GM12878 (cell line): ENCODE measurements at regions not wholly inside any gene's neighbourhood (a gene's known extent, or its start where the extent isn't known, plus 50 kb on each side); places are given as distances from the start of the nearest gene placed in this dataset.

Experiments
- ATAC-seq: fragments of 200-7000 bp; cut with Tn5 transposase; 3 replicates; pipeline ENCODE4 v1.9.1; 2020; ENCODE audit warnings: mild to moderate bottlenecking, moderate library complexity
- BruUV-seq: library from RNA; stranded (reverse); fragments of 400-500 nt; replicated peaks from 2 replicates; lab custom pipeline; 2021; lab: Mats Ljungman, UMichigan
- CTCF ChIA-PET: fragments of 300-600 bp; sonication (Branson Sonifier 250); formaldehyde crosslinking; extraction: SDS; loops from one replicate; lab custom pipeline; 2021; ENCODE audit warnings: inconsistent platforms; lab: Yijun Ruan, JAX
- POLR2A ChIA-PET: fragments of 350-600 bp; formaldehyde crosslinking; extraction: SDS; loops from one replicate; lab custom pipeline; 2021; ENCODE audit warnings: inconsistent platforms; lab: Charles Lee
- RAD21 ChIA-PET: fragments of 300-600 bp; sonication (Branson Sonifier 250); formaldehyde crosslinking; loops from one replicate; lab custom pipeline; 2023; ENCODE audit warnings: antibody characterized with exemption; ENCODE audit not compliant: unreplicated experiment; lab: Charles Lee
- SMC1A ChIA-PET: fragments of 300-600 bp; sonication (Branson Sonifier 250); formaldehyde crosslinking; loops from one replicate; lab custom pipeline; 2023; ENCODE audit not compliant: unreplicated experiment, uncharacterized antibody; lab: Charles Lee
- DNase-seq: peaks from one replicate; pipeline ENCODE4 v3.0.0-alpha.2; 2011; ENCODE audit warnings: low read depth, low spot score
- FAIRE-seq: peaks from 3 replicates; lab custom pipeline; 2011; peaks lifted over from hg19 to GRCh38; lab: Jason Lieb, UNC
- H2AFZ ChIP-seq: 2 replicates; pipeline ENCODE4 v1.6.0; 2011; ENCODE audit warnings: low read depth, low read length, control low read depth; ENCODE audit not compliant: control insufficient read depth
- H3K27ac ChIP-seq: 2 replicates; pipeline ENCODE4 v1.5.1; 2011; ENCODE audit warnings: control low read depth; ENCODE audit not compliant: control insufficient read depth, insufficient read depth
- H3K27me3 ChIP-seq, 2 experiments: replicated peaks in 1 of 2; 2 replicates each; pipeline versions ENCODE4 v1.6.0 to v1.6.1; 2011; ENCODE audit warnings: low read length in 1 of 2; ENCODE audit not compliant: control insufficient read depth in 2 of 2, insufficient read depth in 2 of 2
- H3K36me3 ChIP-seq, 2 experiments: 2 replicates each; pipeline ENCODE4 v1.5.1; 2011; ENCODE audit warnings: low read length in 1 of 2; ENCODE audit not compliant: control insufficient read depth in 2 of 2, insufficient read depth in 2 of 2
- H3K4me1 ChIP-seq: 2 replicates; pipeline ENCODE4 v1.6.1; 2011; ENCODE audit warnings: mild to moderate bottlenecking, low read length, moderate library complexity, mixed read lengths; ENCODE audit not compliant: control insufficient read depth, insufficient read depth
- H3K4me2 ChIP-seq: 2 replicates; pipeline ENCODE4 v1.6.0; 2011; ENCODE audit warnings: control low read depth; ENCODE audit not compliant: control insufficient read depth, insufficient read depth
- H3K4me3 ChIP-seq: fragments of 200-600 bp; sonication (generic); 2 replicates; pipeline ENCODE4 v1.5.1; 2016
- H3K79me2 ChIP-seq: 2 replicates; pipeline ENCODE4 v1.6.0; 2011; ENCODE audit warnings: low read length; ENCODE audit not compliant: control insufficient read depth, insufficient read depth
- H3K9ac ChIP-seq: 2 replicates; pipeline ENCODE4 v1.8.0; 2011; ENCODE audit warnings: low read length, control low read depth, mixed read lengths; ENCODE audit not compliant: control insufficient read depth, insufficient read depth
- H3K9me3 ChIP-seq: replicated peaks from 3 replicates; pipeline ENCODE4 v1.5.1; 2011; ENCODE audit warnings: mild to moderate bottlenecking, low read length; ENCODE audit not compliant: control insufficient read depth, insufficient read depth
- H4K20me1 ChIP-seq: 2 replicates; pipeline ENCODE4 v1.6.0; 2011; ENCODE audit not compliant: control insufficient read depth, insufficient read depth
- CBFB ChIP-seq: IDR thresholded peaks from 2 replicates; pipeline ENCODE4 v1.6.1; 2016; ENCODE audit warnings: antibody characterized with exemption, low read depth
- CBX3 ChIP-seq: fragments of 200-600 bp; sonication (generic); IDR thresholded peaks from 2 replicates; pipeline ENCODE4 v1.6.1; 2016; ENCODE audit warnings: low read depth, borderline replicate concordance
- CREB1 ChIP-seq: IDR thresholded peaks from 2 replicates; pipeline ENCODE4 v1.6.1; 2012; ENCODE audit warnings: low read depth, mild to moderate bottlenecking, inconsistent platforms
- CREM ChIP-seq: IDR thresholded peaks from 2 replicates; pipeline ENCODE4 v1.6.1; 2014; ENCODE audit warnings: antibody characterized with exemption, low read depth
- MYC ChIP-seq: IDR thresholded peaks from 2 replicates; pipeline ENCODE4 v1.6.1; 2011; ENCODE audit warnings: mild to moderate bottlenecking, low read length, moderate library complexity, inconsistent platforms; ENCODE audit not compliant: insufficient read depth, insufficient replicate concordance, insufficient read length, severe bottlenecking
- RAD21 ChIP-seq: IDR thresholded peaks from 2 replicates; pipeline ENCODE4 v1.6.1; 2011; ENCODE audit warnings: mild to moderate bottlenecking, low read depth, low read length, moderate library complexity; ENCODE audit not compliant: insufficient read depth
- RELA ChIP-seq: fragments of 450-650 bp; IDR thresholded peaks from 2 replicates; pipeline ENCODE4 v1.8.0; 2014; ENCODE audit warnings: borderline replicate concordance; ENCODE audit not compliant: partially characterized antibody
- SMAD1 ChIP-seq: fragments of 450-650 bp; IDR thresholded peaks from 2 replicates; pipeline ENCODE4 v1.6.1; 2018; ENCODE audit warnings: mild to moderate bottlenecking, low read depth; ENCODE audit not compliant: partially characterized antibody
- SMARCA5 ChIP-seq: fragments of 450-650 bp; IDR thresholded peaks from 2 replicates; pipeline ENCODE4 v1.6.1; 2017; ENCODE audit warnings: mild to moderate bottlenecking
- SUPT20H ChIP-seq: IDR thresholded peaks from 2 replicates; pipeline ENCODE4 v1.6.1; 2011; ENCODE audit warnings: low read depth, mild to moderate bottlenecking, low read length, moderate library complexity, borderline replicate concordance; ENCODE audit not compliant: control insufficient read depth
- YBX1 ChIP-seq: fragments of 450-650 bp; IDR thresholded peaks from 2 replicates; pipeline ENCODE4 v1.6.1; 2016; ENCODE audit warnings: antibody characterized with exemption
- ZNF24 ChIP-seq: fragments of 450-650 bp; IDR thresholded peaks from 2 replicates; pipeline ENCODE4 v1.6.1; 2017; ENCODE audit warnings: antibody characterized with exemption, mild to moderate bottlenecking
- ZNF592 ChIP-seq: fragments of 450-650 bp; IDR thresholded peaks from 2 replicates; pipeline ENCODE4 v1.6.1; 2017; ENCODE audit warnings: mild to moderate bottlenecking, moderate library complexity
- WGBS: methylation state at CpG from one replicate; pipeline ENCODE4 v1.1.6; 2016; ENCODE audit warnings: low lambda C conversion rate; ENCODE audit not compliant: insufficient replicate concordance, insufficient coverage; ENCODE audit errors: missing lambda C conversion rate; 5-methylcytosine and 5-hydroxymethylcytosine counted together
- in situ Hi-C: fragments of 300-500 bp; cut with MboI; formaldehyde crosslinking; loops from 9 replicates; pipeline ENCODE4 v1.14.3; 2018; ENCODE audit warnings: mixed read lengths
- intact Hi-C: fragments of 100-400 bp; cut with micrococcal nuclease; formaldehyde crosslinking; loops from one replicate; pipeline ENCODE4 v1.14.2; 2022; ENCODE audit not compliant: unreplicated experiment

- FAIRE-seq (no peak), ATAC-seq (no peak)
- in situ Hi-C loops: no loop called here
Measured at GRCh38 chr22:49141761-49142160, 685.9 kb downstream of the BRD1 start.

GRCh38 chr22:49140911-49141665 is 686.6 kb downstream of the BRD1 start:
- intact Hi-C loops: no loop called here
- Histone ChIP-seq H2AFZ (no peak overlapping the region), H3K4me1 (no peaks in the 10 kb centered on the region), H3K27ac (no peak overlapping the region), H3K9me3 (no peaks in the 10 kb centered on the region; the same call in 2 of the 3 replicates), H3K36me3 (no peaks in the 10 kb centered on the region), H3K79me2 (no peaks in the 10 kb centered on the region), H3K27me3 (no peaks in the 10 kb centered on the region), H3K4me3 (no peak overlapping the region), H3K4me2 (no peak overlapping the region), H3K9ac (no peak overlapping the region), H4K20me1 (no peaks in the 10 kb centered on the region)
- in situ Hi-C loops: no loop called here
- RAD21 ChIA-PET: no interaction called here
- 28% methylated on average over 24 of the region's 24 CpGs for WGBS
- FAIRE-seq: no peak
- no peak for ATAC-seq
- POLR2A ChIA-PET: no interaction called here
- SMC1A ChIA-PET: no interaction called here
- CTCF ChIA-PET: no interaction called here
- no peak for DNase-seq
- BruUV-seq: no TSS peak
- TF ChIP-seq YBX1 (no peak), ZNF592 (no peak), CREB1 (no peak), ZNF24 (no peak), RELA (no peak), SMARCA5 (no peak), CREM (no peak), MYC (no peak), RAD21 (no peak), SMAD1 (no peak), CBX3 (no peak), CBFB (no peak)

More at GRCh38 chr22:49141761-49142160, 685.9 kb downstream of the BRD1 start:
- Histone ChIP-seq H4K20me1 (no peaks in the 10 kb centered on the region), H2AFZ (no peak overlapping the region), H3K27me3 (no peaks in the 10 kb centered on the region), H3K4me2 (no peak overlapping the region), H3K27ac (no peak overlapping the region), H3K4me1 (no peaks in the 10 kb centered on the region)
- DNase-seq: no peak
- no TSS peak for BruUV-seq
- no peak for TF ChIP-seq SUPT20H
- TF ChIP-seq, all 136 proteins: peak for 0
- Histone ChIP-seq H3K9ac (no peak overlapping the region), H3K79me2 (no peaks in the 10 kb centered on the region), H3K4me3 (no peak overlapping the region), H3K36me3 (no peaks in the 10 kb centered on the region), H3K9me3 (no peaks in the 10 kb centered on the region; the same call in 2 of the 3 replicates)
- CTCF ChIA-PET: no interaction called here
- POLR2A ChIA-PET: no interaction called here
- 31% methylated on average over 8 of the region's 11 CpGs for WGBS
- SMC1A ChIA-PET: no interaction called here
- intact Hi-C loops: no loop called here
- RAD21 ChIA-PET: no interaction called here
